ENCODE measurements at regions not wholly inside any gene's neighbourhood (a gene's known extent, or its start where the extent isn't known, plus 50 kb on each side); places are given as distances from the start of the nearest gene placed in this dataset.

DNA sequence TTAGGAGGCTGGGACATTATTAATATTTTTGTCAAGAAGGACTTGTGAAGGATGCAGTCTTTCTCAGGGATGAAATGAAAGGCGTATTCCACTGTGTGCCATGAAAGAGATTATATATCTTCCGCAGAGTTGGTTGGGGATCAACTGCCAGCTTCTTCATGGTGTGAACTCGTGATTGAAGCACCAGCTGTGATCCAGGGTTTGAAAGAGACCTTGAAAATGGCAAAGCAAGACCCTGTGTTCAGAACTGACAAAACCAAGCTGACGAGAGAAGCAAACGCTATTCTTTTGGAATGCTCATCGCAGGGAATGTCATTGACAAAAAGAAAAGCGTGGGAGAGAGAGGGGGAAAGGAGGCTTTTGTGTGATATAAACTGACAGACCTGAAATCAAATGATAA, 263.9 kb upstream of the ZNF608 start:
- H3K4me3 ChIP-seq (replicated peaks in 1 of 3; ENCODE audit: insufficient read depth in 1 of 3, low read depth in 1 of 3, low read length in 3 of 3) = no peak overlapping the region
- no peaks in the 10 kb centered on the region for H3K27me3 ChIP-seq (ENCODE audit: control insufficient read depth in 2 of 2, insufficient read depth in 2 of 2, low read length in 2 of 2)
- intact Hi-C loops (cut with micrococcal nuclease) = no loop called here
- TF ChIP-seq POLR2AphosphoS5 (IDR thresholded peaks at IDR 0.05; ENCODE audit: insufficient read depth, low read depth, low read length) = no peak
- no peak for TF ChIP-seq POLR2A (IDR thresholded peaks at IDR 0.05; ENCODE audit: low read depth, low read length)
- no peak for TF ChIP-seq MYC (IDR thresholded peaks at IDR 0.05; ENCODE audit: low read depth, low read length)
- no peak for TF ChIP-seq GATA2 (IDR thresholded peaks at IDR 0.05; ENCODE audit: insufficient read depth, insufficient read length, low read depth, low read length)
- TF ChIP-seq, protein P1, sequence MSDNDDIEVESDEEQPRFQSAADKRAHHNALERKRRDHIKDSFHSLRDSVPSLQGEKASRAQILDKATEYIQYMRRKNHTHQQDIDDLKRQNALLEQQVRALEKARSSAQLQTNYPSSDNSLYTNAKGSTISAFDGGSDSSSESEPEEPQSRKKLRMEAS (IDR thresholded peaks at IDR 0.05; ENCODE audit: insufficient read depth, insufficient read length) = no peak
- no peak for TF ChIP-seq FOS (IDR thresholded peaks at IDR 0.05; ENCODE audit: borderline replicate concordance, insufficient read depth, low read length)
- TF ChIP-seq EZH2 (IDR thresholded peaks at IDR 0.05; ENCODE audit: borderline replicate concordance, low read depth, low read length, severe bottlenecking) = no peak
- TF ChIP-seq, protein P2, sequence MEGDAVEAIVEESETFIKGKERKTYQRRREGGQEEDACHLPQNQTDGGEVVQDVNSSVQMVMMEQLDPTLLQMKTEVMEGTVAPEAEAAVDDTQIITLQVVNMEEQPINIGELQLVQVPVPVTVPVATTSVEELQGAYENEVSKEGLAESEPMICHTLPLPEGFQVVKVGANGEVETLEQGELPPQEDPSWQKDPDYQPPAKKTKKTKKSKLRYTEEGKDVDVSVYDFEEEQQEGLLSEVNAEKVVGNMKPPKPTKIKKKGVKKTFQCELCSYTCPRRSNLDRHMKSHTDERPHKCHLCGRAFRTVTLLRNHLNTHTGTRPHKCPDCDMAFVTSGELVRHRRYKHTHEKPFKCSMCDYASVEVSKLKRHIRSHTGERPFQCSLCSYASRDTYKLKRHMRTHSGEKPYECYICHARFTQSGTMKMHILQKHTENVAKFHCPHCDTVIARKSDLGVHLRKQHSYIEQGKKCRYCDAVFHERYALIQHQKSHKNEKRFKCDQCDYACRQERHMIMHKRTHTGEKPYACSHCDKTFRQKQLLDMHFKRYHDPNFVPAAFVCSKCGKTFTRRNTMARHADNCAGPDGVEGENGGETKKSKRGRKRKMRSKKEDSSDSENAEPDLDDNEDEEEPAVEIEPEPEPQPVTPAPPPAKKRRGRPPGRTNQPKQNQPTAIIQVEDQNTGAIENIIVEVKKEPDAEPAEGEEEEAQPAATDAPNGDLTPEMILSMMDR (IDR thresholded peaks at IDR 0.05; ENCODE audit: extremely low read depth in 1 of 2, insufficient read depth in 1 of 2, low read depth in 1 of 2, low read length in 2 of 2) = no peak
- TF ChIP-seq JUN (IDR thresholded peaks at IDR 0.05; ENCODE audit: borderline replicate concordance, insufficient read depth, insufficient read length, low read depth) = no peak
- BruUV-seq (replicated peaks) = no TSS peak
- H3K4me2 ChIP-seq (ENCODE audit: insufficient read depth, low read length) = no peak overlapping the region
- no peak overlapping the region for H3K27ac ChIP-seq (ENCODE audit: insufficient read depth, low read depth, low read length)
- POLR2A ChIA-PET = no interaction called here
- H3K4me1 ChIP-seq (ENCODE audit: control insufficient read depth, extremely low read depth, insufficient read depth, low read length) = no peaks in the 10 kb centered on the region
- FAIRE-seq (no peak), DNase-seq (ENCODE audit: low read depth, low spot score) (no peak)
- H3K9me1 ChIP-seq (replicated peaks; ENCODE audit: control insufficient read depth, extremely low read depth, insufficient read depth, low read length) = no peaks in the 10 kb centered on the region
- H4K20me1 ChIP-seq (replicated peaks; ENCODE audit: control insufficient read depth, extremely low read depth, insufficient read depth, low read length) = no peaks in the 10 kb centered on the region
- no peak overlapping the region for H2AFZ ChIP-seq (ENCODE audit: low read depth, low read length)
- no peaks in the 10 kb centered on the region for H3K36me3 ChIP-seq (ENCODE audit: control insufficient read depth in 2 of 2, extremely low read depth in 1 of 2, insufficient read depth in 2 of 2, low read length in 2 of 2)
- dilution Hi-C loops (cut with MboI; ENCODE audit: extremely low pct_ligation_motif_present, low sequenced_read_pairs) = no loop called here
- CTCF ChIA-PET = no interaction called here
- no peaks in the 10 kb centered on the region for H3K9me3 ChIP-seq (replicated peaks; ENCODE audit: control insufficient read depth, insufficient read depth, low read length)
- H3K79me2 ChIP-seq (ENCODE audit: control insufficient read depth, insufficient read depth, low read length) = no peaks in the 10 kb centered on the region
- H3K9ac ChIP-seq (replicated peaks; ENCODE audit: extremely low read depth, insufficient read depth, low read length) = no peak overlapping the region

All from endothelial cell of umbilical vein (primary cell).